Lower leg skin (tissue), 4 donors: ENCODE measurements at regions not wholly inside any gene's neighbourhood (a gene's known extent, or its start where the extent isn't known, plus 50 kb on each side); places are given as distances from the start of the nearest gene placed in this dataset.

ENCODE experiments used
- DNase-seq, 2 donors: peaks; one replicate each; pipeline ENCODE4 v3.0.0-alpha.2; 2019; ENCODE audit warnings: low spot score in 2 of 2
- H3K4me3 ChIP-seq: fragments of 200-600 bp; sonication (generic); 2 replicates; pipeline ENCODE4 v1.5.1; 2017; ENCODE audit warnings: mild to moderate bottlenecking, low read depth; ENCODE audit not compliant: poor library complexity, severe bottlenecking
- CTCF ChIP-seq, 3 donors: fragments of 450-650 bp; IDR thresholded peaks; one replicate each; pipeline ENCODE4 v1.5.1; 2016; ENCODE audit warnings: antibody characterized with exemption in 3 of 3, mild to moderate bottlenecking in 3 of 3, moderate library complexity in 2 of 3
- POLR2A ChIP-seq, 2 donors: fragments of 450-650 bp; IDR thresholded peaks; one replicate each; pipeline ENCODE4 v1.6.1; 2016 to 2017; ENCODE audit warnings: antibody characterized with exemption in 2 of 2, mild to moderate bottlenecking in 1 of 2, moderate library complexity in 1 of 2
- WGBS, 2 donors: methylation state at CpG; one replicate each; pipeline ENCODE4 v1.1.5; 2018; 5-methylcytosine and 5-hydroxymethylcytosine counted together
- intact Hi-C: fragments of 100-400 bp; cut with DNase I; formaldehyde crosslinking; loops from one replicate; pipeline ENCODE4 v1.15.0; 2023; ENCODE audit warnings: low total_unique reads

- H3K4me3 ChIP-seq = no peak overlapping the region
- intact Hi-C loops = no loop called here
- no peak for DNase-seq
- TF ChIP-seq POLR2A (IDR thresholded peaks at IDR 0.05) (no peak), CTCF (IDR thresholded peaks at IDR 0.05) (no peak)
Measured at GRCh38 chr18:65498605-65499004, 252.2 kb upstream of the CDH7 start.

- no peak overlapping the region for H3K4me3 ChIP-seq
- TF ChIP-seq CTCF (IDR thresholded peaks at IDR 0.05) (no peak), POLR2A (IDR thresholded peaks at IDR 0.05) (no peak)
- intact Hi-C loops = no loop called here
- WGBS, 2 donors = 50 to 54% methylated on average over 2 of the region's 2 CpGs
- DNase-seq = no peak
Measured at GRCh38 chr18:65487569-65487968, 263.2 kb upstream of the CDH7 start.

- no peak for TF ChIP-seq POLR2A (IDR thresholded peaks at IDR 0.05)
- TF ChIP-seq CTCF (IDR thresholded peaks at IDR 0.05) = no peak
- 38 to 42% methylated on average over 3 of the region's 3 CpGs for WGBS, 2 donors
- H3K4me3 ChIP-seq = no peak overlapping the region
- DNase-seq = no peak
- intact Hi-C loops = no loop called here
Measured at GRCh38 chr18:65477455-65477854, 273.4 kb upstream of the CDH7 start.

- 56 to 72% methylated on average over 3 of the region's 3 CpGs for WGBS, 2 donors
- no peak for DNase-seq
- intact Hi-C loops = no loop called here
- H3K4me3 ChIP-seq = no peak overlapping the region
- TF ChIP-seq POLR2A (IDR thresholded peaks at IDR 0.05) = no peak
- no peak for TF ChIP-seq CTCF (IDR thresholded peaks at IDR 0.05)
Measured at GRCh38 chr18:65468881-65469280, 281.9 kb upstream of the CDH7 start.

GRCh38 chr18:65464361-65464760, 286.5 kb upstream of the CDH7 start:
- WGBS, 2 donors = 48 to 62% methylated on average over 1 of the region's 1 CpG
- no peak for DNase-seq
- no peak for TF ChIP-seq POLR2A (IDR thresholded peaks at IDR 0.05)
- TF ChIP-seq CTCF (IDR thresholded peaks at IDR 0.05) = no peak
- intact Hi-C loops = no loop called here
- H3K4me3 ChIP-seq = no peak overlapping the region

- H3K4me3 ChIP-seq = no peak overlapping the region
- WGBS, 2 donors = 89 to 93% methylated on average over 3 of the region's 3 CpGs
- TF ChIP-seq CTCF (IDR thresholded peaks at IDR 0.05) (no peak), POLR2A (IDR thresholded peaks at IDR 0.05) (no peak)
- intact Hi-C loops = no loop called here
- no peak for DNase-seq
Measured at GRCh38 chr18:65459741-65460140, 291.1 kb upstream of the CDH7 start.
